ENCODE measurements at regions not wholly inside any gene's neighbourhood (a gene's known extent, or its start where the extent isn't known, plus 50 kb on each side); places are given as distances from the start of the nearest gene placed in this dataset.
"Not testable (repeated sequence)": the region's sequence is repeated elsewhere in the genome, so short reads cannot be mapped to it uniquely, and the experiment has no call there.

DNA sequence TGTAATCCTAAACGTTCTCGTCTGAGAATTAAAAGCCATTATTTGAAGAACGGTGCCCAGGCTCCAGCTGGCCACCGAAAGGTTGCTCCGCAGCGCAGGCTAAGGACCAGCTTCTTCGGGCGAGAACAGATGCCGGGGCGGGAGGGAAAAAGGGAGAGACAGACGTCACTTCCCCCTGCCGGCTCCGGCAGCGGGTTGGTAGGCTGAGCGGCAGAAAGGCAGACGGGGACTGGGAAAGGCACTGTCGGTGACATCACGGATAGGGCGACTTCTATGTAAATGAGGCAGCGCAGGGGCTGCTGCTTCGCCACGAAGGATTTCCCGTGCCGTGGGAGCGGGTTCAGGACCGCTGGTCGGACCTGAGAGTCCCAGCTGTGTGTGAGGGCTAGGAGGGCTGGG is 147.5 kb upstream of the NOTCH2NLA start:
- peak in 54 of 56 donors; percentile 23 to 95 (median 84) for DNase-seq

DNA sequence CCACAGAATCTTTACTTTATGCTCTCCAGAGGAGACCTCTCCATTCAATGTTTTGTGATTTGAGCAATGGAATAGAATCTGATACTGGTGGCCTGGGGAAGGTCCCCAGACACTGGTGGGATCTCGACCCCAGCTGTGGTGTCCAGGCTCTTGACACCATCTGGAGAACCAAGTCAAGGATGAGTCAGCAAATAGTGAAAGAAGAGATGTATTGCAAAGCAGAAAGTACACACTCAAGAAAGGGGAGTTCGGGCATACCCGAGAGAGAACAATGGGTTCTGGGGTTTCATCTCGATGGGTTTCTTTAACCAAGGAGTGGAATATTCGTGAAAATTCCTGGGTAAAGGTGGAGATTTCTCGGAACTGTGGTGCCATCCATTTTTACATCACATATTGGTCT is 146.3 kb upstream of the NOTCH2NLA start:
- not testable (repeated sequence) for DNase-seq

DNA sequence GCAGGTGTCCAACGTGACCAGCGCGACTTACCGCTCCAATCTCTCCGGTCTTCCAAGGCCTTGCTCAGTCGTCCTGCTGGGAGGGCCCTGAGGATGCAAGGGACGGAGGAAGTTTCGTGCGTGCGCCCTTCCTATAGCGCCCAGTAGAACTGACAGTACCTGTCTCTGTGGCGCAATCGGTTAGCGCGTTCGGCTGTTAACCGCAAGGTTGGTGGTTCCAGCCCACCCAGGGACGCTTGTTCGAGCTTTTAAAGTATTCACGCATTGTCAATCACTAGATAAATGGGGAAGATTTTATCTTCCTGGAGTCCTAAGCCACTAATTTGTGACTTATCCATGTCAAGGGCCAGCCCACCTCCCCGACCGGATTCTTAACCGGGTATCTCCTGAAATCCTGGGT is 141.1 kb upstream of the NOTCH2NLA start:
- peak in 33 of 56 donors; percentile 2 to 65 (median 32) for DNase-seq

DNA sequence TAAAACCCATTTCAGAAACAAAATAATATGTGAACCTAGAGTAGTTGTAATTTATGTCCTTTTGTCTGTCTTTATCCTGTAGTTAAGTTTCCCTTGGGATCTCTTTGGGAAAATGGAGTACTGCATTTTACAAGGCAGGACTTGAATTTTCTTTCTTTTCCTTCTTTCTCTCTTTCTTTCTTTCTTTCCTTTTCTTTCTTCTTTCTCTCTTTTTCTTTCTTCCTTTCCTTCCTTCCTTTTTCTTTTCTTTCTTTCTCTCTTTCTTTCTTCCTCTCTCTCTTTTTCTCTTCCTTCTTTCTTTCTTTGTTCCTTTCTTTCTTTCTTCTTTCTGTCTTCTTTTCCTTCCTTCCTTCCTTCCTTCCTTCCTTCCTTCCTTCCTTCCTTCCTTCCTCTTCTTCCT is 126.6 kb upstream of the NOTCH2NLA start:
- not testable (repeated sequence) for DNase-seq

DNA sequence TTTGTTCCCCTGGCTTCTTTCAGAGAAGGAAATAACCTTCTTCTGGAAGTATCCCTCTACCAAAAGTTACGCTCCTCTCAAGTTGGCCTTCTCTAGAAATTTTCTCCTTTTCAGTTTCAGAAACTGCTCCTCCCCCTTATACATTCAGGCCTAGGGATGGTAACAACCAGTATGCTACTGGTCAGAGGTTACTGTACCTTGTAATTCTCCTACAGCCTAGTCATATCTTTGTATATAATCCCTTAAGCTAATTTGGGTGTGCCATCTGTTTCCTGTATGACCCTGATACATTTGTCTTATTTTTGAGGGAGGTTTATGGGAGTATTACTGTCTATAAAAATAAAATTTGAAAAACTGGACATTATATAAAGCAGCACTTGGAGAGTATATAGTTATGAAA is 98.0 kb upstream of the NOTCH2NLA start:
- DNase-seq = not testable (repeated sequence)

DNA sequence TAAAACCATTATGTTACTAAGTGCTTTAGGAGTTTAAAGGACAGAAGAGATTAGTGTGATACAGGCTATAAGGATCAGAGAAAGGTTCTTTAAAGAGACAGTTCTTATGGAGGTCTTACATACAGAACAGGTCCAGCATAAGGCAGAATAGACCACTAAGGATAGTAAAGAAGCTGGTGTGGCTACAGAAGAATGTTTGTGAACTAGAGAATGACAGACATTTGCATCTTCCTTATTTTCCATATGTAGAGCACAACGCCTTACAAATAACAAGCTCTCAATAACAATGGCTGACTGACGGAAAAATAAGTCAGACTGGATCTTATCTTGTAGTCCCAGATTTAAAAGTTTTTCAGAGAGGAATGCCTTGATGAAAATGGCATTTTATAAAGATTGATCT is 95.6 kb upstream of the NOTCH2NLA start:
- not testable (repeated sequence) for DNase-seq

DNA sequence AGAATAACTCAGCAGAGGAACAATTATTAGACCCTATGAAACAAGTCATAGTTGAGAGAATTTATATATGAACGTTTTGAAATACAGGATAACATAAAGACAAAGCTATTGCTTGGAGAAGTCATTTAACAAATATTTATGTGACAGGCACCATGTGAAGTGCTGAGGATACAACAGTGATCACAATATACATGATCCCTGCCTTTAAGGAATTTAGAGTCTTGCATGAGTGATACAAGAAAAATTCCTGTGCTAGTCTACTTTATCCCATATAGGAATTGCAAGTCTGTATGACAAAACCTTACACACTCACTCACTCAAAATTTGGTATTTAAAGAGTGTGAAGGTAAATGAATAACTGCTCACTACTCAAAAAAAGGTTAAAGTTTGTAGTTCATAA is 94.5 kb upstream of the NOTCH2NLA start:
- not testable (repeated sequence) for DNase-seq

DNA sequence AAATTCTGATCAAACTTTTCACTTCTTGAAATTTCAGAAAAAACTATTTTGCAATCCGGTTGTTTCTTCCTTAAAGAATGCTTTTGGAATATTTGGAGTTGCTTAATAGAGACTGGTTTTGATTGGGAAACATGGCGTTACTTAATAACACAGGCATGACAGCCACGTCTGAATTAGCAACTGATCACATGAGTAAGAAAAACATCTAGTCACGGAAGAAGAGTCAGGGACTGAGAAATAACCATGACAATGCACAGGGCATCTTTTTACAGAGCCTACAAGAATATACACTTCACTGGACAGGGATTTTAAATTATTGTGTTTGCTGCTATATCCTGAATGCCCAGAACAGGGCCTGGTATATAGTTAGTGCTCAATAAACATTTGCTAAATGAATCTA is 94.1 kb upstream of the NOTCH2NLA start:
- not testable (repeated sequence) for DNase-seq

DNA sequence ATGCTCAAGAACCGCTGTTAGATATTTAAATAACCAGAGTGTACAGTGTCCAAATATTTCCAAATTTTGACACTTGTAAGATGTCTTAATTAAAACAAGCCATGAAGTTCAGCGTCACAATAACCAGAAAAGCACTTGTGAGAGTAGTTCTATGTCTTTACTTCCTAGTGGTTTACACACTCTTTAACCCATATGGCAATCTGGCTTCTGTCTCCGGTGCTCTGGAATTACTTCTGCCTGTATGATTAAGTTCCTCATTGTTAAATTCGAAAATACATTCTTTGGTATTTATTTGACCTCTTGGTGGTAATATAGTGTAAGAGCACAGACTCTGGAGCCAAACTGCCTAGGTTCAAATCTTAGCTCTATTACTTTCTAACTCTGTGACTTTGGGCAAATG is 89.9 kb upstream of the NOTCH2NLA start:
- not testable (repeated sequence) for DNase-seq

DNA sequence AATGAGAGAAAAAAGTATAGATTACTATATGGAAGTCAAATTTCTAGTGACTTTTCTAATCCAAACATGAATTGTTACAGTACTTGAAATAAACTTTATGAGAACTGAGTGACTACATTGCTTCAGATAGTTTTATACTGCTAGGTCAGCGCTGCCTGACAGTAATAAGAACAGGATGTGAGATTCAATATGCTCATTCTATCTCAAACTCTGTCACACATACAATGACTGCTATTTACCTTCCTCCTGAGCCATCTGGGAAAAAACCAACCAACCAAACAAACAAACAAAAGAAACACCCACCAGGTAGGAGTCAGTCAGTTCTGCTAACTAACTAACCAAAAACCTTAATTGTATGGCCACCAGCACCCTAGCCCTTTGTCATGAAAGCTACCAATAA is 89.0 kb upstream of the NOTCH2NLA start:
- not testable (repeated sequence) for DNase-seq

DNA sequence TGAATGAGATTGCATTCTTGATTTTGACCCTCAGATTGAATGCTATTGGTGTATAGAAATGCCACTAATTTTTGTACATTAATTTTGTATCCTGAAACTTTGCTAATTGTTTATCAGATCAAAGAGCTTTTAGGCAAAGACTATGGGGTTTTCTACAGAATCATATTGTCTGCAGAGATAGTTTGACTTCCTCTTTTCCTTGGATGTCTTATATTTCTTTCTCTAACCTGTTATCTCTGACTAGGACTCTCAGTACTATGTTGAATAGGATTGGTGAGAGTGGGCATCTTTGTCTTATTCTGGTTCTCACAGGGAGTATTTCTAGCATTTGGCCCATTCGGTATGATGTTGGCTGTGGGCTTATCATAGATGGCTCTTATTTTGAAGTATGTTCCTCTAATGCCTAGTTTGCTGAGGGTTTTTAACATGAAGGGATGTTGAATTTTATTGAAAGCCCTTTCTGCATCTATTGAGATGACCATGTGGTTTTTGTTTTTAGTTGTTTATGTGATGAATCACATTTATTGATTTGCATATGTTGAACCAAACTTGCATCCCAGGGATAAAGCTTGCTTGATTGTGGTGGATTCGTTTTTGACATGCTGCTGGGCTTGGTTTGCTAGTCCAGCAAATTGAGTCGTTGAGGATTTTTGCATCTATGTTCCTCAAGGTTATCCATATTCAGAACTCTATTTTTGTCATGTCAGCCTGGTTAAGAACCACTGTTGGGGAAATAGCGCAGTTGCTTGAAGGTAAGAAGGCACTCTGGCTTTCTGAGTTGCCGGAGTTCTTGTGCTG is 85.8 kb upstream of the NOTCH2NLA start:
- not testable (repeated sequence) for DNase-seq

DNA sequence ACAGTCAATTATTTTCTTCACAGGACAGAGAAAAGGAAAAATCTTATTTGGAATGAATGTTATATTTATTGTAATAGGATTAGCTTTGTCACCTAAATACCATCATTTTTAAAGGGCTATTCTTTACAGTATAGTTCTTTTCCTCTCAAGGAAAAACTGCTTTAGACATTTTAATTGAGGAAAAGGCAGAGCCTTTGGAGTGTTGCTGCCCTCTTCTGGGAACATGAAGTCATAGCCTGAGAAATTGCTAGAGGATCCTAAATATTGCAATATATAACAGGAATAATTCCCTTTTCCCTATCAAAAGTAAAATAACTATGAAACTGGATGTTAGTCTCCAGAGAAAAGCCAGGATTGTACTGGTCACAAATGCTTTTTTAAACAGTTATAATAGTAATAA is 81.8 kb upstream of the NOTCH2NLA start:
- DNase-seq = not testable (repeated sequence)

DNA sequence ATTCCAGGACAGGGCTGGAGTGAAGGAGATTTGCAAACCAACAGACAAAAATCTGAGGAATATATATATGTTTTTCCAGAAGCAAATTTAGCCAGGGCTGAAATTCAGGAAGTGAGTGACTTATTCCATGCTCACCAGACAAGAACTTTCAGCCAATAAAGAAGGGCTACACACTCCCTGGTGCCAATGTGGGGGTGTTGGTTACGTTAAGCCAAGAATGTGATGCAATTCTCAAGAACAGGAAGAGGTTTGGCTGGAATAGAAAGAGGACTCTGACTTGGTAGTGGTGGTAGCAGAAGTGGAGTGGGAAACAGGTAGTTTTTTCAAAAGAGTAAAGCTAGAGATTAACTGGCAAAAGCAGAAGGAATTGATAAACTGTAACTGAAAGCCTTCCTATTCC is 80.6 kb upstream of the NOTCH2NLA start:
- DNase-seq = not testable (repeated sequence)

DNA sequence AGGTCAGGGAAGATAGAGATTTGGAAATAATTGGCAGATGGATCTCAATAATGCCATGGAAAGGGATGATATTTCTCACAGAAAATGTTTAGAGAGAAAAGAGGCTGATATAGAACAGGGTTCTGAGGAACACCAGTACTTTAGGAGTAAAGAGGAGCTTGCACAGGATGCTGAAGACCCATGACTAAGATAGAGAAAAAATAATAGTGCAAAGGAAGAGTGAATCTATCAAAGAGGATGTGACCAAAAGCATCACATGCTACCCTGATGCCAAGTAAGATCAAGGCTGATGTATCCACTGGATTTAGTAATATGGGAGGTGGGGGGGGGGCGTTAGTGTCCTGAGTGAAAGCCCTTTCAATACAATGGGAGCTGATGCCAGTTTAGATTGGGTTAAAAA is 80.1 kb upstream of the NOTCH2NLA start:
- DNase-seq = not testable (repeated sequence)

DNA sequence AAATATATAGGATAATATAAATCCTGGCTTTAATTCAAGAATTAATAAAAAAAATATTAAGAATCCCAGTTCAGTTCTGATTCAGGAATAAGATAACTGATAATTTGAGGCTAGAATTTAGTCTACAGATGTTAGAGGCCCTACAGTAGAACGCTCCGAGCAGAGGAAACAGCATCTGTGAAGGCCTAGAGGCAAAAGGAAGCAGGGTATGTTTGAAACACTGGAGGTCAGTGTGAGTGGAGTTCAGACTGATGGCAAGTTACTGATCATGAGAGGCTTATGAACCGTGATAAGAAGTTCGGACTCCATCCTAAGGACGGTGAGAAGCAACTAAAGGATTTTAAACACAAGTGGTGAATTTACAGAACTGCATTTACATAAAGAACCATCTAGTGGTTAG is 79.3 kb upstream of the NOTCH2NLA start:
- DNase-seq = not testable (repeated sequence)

DNA sequence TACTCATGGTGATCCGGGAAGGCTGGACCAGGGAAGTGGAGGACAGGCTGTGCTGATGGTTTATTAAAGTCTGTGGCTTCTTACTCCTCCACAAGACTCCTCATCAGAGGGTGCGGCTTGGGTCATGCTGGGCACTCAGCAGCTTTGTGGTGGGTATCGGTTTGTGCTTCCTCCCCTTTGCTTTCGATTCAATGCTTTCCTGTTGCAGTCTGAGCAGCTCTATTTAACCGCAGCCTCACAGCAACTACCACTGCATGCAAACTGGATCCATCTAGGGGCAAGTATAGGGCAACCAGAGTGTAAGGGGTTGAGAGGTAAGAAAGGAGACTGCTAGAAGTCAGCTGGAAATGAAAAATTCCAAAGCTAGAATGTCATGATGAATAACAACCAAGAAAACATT is 78.8 kb upstream of the NOTCH2NLA start:
- not testable (repeated sequence) for DNase-seq

DNA sequence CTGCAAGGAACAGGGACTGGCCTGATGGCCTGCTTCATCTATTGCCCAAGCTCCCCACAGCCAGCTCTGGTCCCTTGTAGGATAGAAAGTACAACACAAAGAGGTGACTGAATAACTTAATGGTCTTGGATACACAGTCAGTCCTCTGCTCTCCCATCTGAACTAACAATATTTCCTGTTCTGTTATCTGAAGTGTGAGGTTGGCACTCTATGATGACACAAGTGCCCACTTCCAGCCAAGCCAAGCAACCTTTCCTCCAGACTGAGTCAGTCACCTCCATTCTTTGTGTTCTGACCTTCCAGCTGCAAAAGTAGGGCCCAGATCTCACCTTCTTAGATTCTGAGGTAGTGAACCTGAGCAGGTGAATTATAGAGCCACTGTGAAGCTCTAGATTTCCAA is 77.8 kb upstream of the NOTCH2NLA start:
- DNase-seq = not testable (repeated sequence)

DNA sequence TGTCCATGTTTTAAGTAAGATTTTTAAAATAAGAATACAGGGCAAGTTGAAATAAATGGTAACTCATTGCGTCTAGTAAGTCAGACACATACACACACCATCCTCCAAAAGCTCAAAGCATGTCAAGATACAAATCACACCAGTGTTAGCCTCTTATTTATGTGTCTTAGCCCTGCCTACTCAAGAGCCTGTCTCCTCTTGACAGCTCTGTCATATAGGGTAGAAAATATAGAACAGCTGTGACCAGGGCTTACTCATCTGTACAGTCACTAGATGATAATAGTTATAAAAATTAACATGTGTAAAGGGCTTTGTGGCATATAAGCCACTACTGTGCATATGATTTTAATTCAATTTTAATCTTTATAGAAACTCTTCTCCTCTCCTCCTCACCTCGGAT is 76.6 kb upstream of the NOTCH2NLA start:
- not testable (repeated sequence) for DNase-seq

DNA sequence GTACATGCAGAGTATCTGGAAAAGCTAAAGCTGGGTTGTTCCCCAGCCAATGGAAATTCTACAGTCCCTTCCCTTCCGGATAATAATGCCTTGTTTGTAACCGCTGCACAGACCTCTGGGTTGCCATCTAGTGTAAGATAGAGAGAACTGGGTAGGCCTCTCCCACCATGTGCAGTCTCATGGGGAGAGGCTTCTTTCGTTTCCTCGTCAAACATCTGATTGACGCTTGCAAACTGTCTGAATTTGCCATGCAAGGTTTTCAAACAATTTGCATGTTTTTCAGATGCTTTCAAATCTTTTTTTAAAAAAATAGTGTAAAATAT is 69.7 kb upstream of the NOTCH2NLA start:
- not testable (repeated sequence) for DNase-seq

DNA sequence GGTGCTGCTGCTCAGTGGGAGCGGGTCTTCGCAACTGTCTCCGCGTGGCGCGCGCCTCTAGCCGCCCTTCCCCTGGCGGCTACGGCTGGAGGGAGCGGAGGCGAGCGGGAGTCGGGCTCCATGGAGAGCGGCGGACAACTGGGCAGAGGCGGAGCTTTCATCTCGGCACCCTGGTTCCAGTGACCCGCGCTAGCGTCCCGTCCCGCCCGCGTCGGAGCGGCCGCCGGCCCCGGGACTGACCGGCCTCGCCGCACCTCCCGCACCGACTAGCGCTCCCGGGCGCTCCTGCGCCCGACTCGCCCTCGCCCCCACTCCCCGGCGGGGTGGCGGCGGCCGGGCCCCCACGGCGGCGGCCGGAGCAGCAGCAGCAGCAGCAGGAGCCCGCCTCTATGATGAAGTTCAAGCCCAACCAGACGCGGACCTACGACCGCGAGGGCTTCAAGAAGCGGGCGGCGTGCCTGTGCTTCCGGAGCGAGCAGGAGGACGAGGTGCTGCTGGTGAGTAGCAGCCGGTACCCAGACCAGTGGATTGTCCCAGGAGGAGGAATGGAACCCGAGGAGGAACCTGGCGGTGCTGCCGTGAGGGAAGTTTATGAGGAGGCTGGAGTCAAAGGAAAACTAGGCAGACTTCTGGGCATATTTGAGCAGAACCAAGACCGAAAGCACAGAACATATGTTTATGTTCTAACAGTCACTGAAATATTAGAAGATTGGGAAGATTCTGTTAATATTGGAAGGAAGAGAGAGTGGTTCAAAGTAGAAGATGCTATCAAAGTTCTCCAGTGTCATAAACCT is 69.2 kb upstream of the NOTCH2NLA start:
- not testable (repeated sequence) for DNase-seq

DNA sequence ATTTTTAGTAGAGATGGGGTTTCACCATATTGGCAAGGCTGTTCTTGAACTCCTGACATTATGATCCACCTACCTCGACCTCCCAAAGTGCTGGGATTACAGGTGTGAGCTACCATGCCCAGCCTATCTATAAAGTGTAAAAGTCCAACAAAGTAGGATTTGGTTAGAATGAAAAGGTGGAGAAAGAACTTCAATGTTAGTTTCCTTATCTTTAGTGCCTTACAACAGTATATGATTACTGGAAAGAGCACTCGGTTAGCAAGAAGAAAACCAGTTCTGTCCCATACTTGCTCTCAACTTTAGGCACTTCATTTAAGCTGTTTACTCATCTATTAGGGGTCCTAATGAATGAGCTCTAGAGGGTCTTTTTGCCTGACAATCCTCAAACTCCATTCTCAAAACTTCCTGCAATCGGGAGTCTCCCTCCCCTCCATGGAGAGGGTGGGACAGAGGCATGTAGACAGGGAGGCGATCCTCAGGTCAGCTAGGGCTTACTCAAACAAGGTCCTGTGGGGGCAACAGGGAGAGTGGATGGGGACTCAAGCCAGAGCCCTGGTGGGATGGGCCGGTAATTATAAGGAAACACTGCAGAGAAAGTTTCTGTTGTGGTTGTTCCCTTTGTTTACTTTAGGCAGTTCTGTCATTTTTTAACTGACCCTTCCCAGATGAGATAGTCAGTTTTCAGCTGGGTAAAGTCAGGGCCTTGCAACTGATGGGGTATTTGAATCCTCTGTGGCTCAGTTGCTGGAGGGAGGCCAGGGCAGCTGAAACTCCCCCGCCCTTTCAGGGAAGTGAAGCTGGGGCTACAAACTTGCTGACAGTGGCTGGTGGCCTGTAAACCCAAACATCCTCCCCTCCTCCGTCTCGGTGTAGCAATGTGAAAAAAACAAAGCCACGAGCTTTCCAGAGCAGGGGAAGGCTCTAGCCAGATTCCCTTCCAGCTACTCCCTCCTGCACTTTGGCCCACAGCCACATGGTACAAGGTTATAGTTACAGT is 64.4 kb upstream of the NOTCH2NLA start:
- DNase-seq = not testable (repeated sequence)
